Heart right ventricle (tissue), 16 donors: ENCODE measurements at regions not wholly inside any gene's neighbourhood (a gene's known extent, or its start where the extent isn't known, plus 50 kb on each side); places are given as distances from the start of the nearest gene placed in this dataset.

Source experiments
- ATAC-seq, 8 donors: fragments of 200-7000 bp; cut with Tn5 transposase; one replicate each; pipeline ENCODE4 v1.9.1; 2020; ENCODE audit warnings: mild to moderate bottlenecking in 8 of 8, moderate library complexity in 8 of 8, moderate number of reproducible peaks in 1 of 8
- DNase-seq, 2 donors: peaks; one replicate each; pipeline ENCODE4 v3.0.0-alpha.2; 2020
- H3K27ac ChIP-seq, 10 donors: fragments of 200-600 bp; sonication (generic) in 2 of 10; one replicate each; pipeline versions ENCODE4 v1.5.0 to v1.8.0; 2020 to 2022; ENCODE audit warnings: mild to moderate bottlenecking in 3 of 10
- H3K27me3 ChIP-seq, 7 donors: fragments of 200-600 bp; one replicate each; pipeline ENCODE4 v1.8.0; 2021 to 2022; ENCODE audit warnings: mild to moderate bottlenecking in 2 of 7
- H3K36me3 ChIP-seq, 9 donors: fragments of 200-600 bp; sonication (generic) in 1 of 9; one replicate each; pipeline versions ENCODE4 v1.5.0 to v1.8.0; 2020 to 2022; ENCODE audit warnings: mild to moderate bottlenecking in 2 of 9
- H3K4me1 ChIP-seq, 9 donors: fragments of 200-600 bp; sonication (generic) in 1 of 9; one replicate each; pipeline versions ENCODE4 v1.5.0 to v1.8.0; 2020 to 2022; ENCODE audit warnings: mild to moderate bottlenecking in 4 of 9
- H3K4me3 ChIP-seq, 10 donors: fragments of 200-600 bp; sonication (generic) in 2 of 10; one replicate each; pipeline versions ENCODE4 v1.5.0 to v1.8.0; 2020 to 2022; ENCODE audit warnings: mild to moderate bottlenecking in 7 of 10, moderate library complexity in 2 of 10
- H3K9me3 ChIP-seq, 11 donors: fragments of 200-600 bp in 10 of 11; sonication (generic) in 2 of 11; one replicate each; pipeline versions ENCODE4 v1.5.0 to v1.8.0; 2013 to 2022; ENCODE audit warnings: mild to moderate bottlenecking in 2 of 11, control low read depth in 1 of 11, moderate library complexity in 1 of 11
- WGBS, 2 donors: extraction: QIAGEN DNeasy Blood & Tissue Kit; methylation state at CpG; one replicate each; pipeline ENCODE4 v1.1.7; 2013; ENCODE audit warnings: inconsistent platforms in 1 of 2; 5-methylcytosine and 5-hydroxymethylcytosine counted together
- intact Hi-C, 10 donors: fragments of 100-400 bp; cut with DNase I; formaldehyde crosslinking; loops; one replicate each; pipeline versions ENCODE4 v1.11.1 to v1.14.2; 2022
- TF ChIP-seq, protein P1 (sequence below), 9 donors: fragments of 200-600 bp; sonication (generic) in 2 of 9; IDR thresholded peaks; one replicate each; pipeline versions ENCODE4 v1.5.0 to v1.8.0; 2021 to 2022; ENCODE audit warnings: antibody characterized with exemption in 9 of 9, mild to moderate bottlenecking in 5 of 9, moderate library complexity in 1 of 9
- donor health status: Arrhythmogenic right ventricular cardiomyopathy.
- donor health status: ischemic (EF 13 %, LVEDD 7.1; RV severe dilation, severe dysfunction).
- donor health status: healthy with polysubstance abuse.
- donor health status: DM: no; HTN: yes; CAD: no.
- donor health status: DM: no; HTN: no; CAD: no.
- donor health status: ischemic (EF 25% LVEDD 6.9; RV normal size, moderate dysfunction).
- donor health status: ischemic (EF 25% LVEDD 5.7; RV mildly dilated, moderate dysfunction).
- donor health status: healthy.
- donor health status: DM: yes; HTN: yes; CAD: no.
- donor health status: Ischemic cardiomyopathy.
- donor health status: ischemic (EF 35%, LVEDD 5.7; RV mildly dilated, moderate dysfunction).
- donor health status: nonischemic (EF 11% LVEDD 7.7; RV severe dilation, severe dysfunction).
- donor health status: DM: yes; HTN: yes; CAD: no.
- donor health status: PGD.
- donor health status: ischemic (EF 29% LVEDD 5.4; RV normal size, mild dysfunction).
- donor health status: nonischemic (EF 23%, LVEDD 6.1; RV moderate dilation, normal function).

DNA sequence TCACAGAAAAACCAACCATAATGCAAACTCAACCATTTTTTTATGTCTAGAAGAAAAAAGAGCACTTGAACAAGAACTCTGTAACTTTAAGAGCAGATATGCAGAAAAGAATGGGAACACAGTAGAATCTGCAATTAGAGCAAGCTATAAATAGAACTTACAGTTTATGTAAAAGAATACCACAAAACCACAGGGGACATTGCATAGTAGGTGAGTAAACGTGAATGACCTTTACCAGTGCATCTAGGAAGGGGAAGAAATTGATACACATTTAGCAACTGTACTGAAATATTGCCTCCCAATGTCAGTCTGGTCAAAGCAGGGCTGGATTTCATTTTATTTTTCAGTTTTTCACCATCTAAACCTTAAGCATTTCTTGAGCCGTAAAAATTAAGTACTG is 242.2 kb upstream of the EDNRB start:
- Histone ChIP-seq H3K4me1 (peaks cover 0 to 6% (median 0%) of the 10 kb centered on the region in 9 donors), H3K27ac (no peak overlapping the region), H3K9me3 (no peaks in the 10 kb centered on the region), H3K27me3 (no peaks in the 10 kb centered on the region), H3K4me3 (no peak overlapping the region), H3K36me3 (no peaks in the 10 kb centered on the region)
- 40 to 58% methylated on average over 2 of the region's 2 CpGs for WGBS, 2 donors
- ATAC-seq (no peak), DNase-seq (no peak)
- TF ChIP-seq, protein P1, sequence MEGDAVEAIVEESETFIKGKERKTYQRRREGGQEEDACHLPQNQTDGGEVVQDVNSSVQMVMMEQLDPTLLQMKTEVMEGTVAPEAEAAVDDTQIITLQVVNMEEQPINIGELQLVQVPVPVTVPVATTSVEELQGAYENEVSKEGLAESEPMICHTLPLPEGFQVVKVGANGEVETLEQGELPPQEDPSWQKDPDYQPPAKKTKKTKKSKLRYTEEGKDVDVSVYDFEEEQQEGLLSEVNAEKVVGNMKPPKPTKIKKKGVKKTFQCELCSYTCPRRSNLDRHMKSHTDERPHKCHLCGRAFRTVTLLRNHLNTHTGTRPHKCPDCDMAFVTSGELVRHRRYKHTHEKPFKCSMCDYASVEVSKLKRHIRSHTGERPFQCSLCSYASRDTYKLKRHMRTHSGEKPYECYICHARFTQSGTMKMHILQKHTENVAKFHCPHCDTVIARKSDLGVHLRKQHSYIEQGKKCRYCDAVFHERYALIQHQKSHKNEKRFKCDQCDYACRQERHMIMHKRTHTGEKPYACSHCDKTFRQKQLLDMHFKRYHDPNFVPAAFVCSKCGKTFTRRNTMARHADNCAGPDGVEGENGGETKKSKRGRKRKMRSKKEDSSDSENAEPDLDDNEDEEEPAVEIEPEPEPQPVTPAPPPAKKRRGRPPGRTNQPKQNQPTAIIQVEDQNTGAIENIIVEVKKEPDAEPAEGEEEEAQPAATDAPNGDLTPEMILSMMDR (IDR thresholded peaks at IDR 0.05) = no peak
- intact Hi-C loops = no loop called here

DNA sequence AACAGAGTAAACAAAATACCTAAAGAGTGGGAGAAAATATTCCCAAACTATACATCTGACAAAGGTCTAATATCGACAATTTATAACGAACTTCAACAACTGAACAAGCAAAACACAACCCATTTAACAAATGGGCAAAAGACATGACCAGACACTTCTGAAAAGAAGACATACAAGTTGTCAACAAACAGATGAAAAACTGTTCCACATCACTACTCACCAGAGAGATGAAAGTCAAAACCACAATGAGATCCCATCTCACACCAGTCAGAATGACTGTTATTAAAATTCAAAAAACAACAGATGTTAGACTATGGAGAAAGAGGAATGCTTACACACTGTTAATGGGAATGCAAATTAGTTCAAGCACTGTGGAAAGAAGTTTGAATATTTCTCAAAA is 233.8 kb upstream of the EDNRB start:
- Histone ChIP-seq H3K27me3 (no peaks in the 10 kb centered on the region), H3K4me1 (no peaks in the 10 kb centered on the region), H3K36me3 (no peaks in the 10 kb centered on the region), H3K4me3 (no peak overlapping the region), H3K27ac (no peak overlapping the region), H3K9me3 (peaks cover 0 to 8% (median 0%) of the 10 kb centered on the region in 11 donors)
- intact Hi-C loops = no loop called here
- ATAC-seq (no peak), DNase-seq (no peak)
- WGBS, 2 donors = 91 to 98% methylated on average over 2 of the region's 2 CpGs
- TF ChIP-seq, protein P1 (IDR thresholded peaks at IDR 0.05) = no peak

DNA sequence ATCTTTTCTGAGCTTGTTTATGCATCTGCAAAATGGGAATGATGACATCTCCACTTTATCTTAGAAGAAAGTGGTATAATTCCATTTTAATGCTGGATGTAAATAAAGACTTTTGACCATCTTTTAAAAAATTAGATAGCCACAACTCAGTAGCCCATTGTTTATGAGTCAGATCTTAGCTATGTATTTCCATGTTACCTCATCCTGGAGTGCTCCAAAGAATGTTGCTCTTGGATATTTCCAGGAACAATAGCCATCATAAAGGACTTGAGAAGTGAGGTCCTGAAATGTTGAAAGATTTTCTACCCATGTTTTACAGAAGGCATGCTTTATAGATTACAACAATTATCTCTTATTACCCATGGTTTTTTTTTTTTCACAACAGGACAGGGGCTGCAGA is 229.3 kb upstream of the EDNRB start:
- H3K27ac ChIP-seq = no peak overlapping the region
- peaks cover 0 to 16% (median 0%) of the 10 kb centered on the region in 7 donors for H3K27me3 ChIP-seq
- DNase-seq = no peak
- TF ChIP-seq, protein P1 (IDR thresholded peaks at IDR 0.05) = no peak
- H3K4me1 ChIP-seq = no peaks in the 10 kb centered on the region
- H3K9me3 ChIP-seq = peaks cover 0 to 7% (median 0%) of the 10 kb centered on the region in 11 donors
- intact Hi-C loops = no loop called here
- no peak for ATAC-seq
- no peak overlapping the region for H3K4me3 ChIP-seq
- H3K36me3 ChIP-seq = no peaks in the 10 kb centered on the region

DNA sequence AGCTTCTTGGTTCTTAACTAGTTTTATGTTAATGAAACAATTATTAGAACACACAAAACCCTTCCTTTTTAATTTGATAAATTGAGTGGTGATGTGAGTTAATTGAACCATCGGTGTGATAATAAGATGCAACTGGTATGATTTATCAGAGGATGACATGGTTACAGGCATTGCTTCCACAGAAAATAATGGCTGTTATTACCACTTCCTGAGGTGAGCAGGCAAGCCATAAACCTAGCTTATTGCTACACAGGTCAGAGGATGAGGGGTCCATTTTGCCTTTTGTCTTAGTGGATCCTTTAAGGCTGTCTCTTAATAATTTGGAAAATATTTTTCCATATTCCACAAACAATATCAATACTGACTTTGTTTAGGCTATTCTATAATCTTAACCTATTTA is 226.6 kb upstream of the EDNRB start:
- no peaks in the 10 kb centered on the region for H3K9me3 ChIP-seq
- no peak overlapping the region for H3K27ac ChIP-seq
- peaks cover 0 to 18% (median 0%) of the 10 kb centered on the region in 7 donors for H3K27me3 ChIP-seq
- H3K4me1 ChIP-seq = no peaks in the 10 kb centered on the region
- WGBS, 2 donors = 33 to 90% methylated on average over 1 of the region's 1 CpG
- TF ChIP-seq, protein P1 (IDR thresholded peaks at IDR 0.05) = no peak
- ATAC-seq = no peak
- no peak overlapping the region for H3K4me3 ChIP-seq
- no peak for DNase-seq
- no peaks in the 10 kb centered on the region for H3K36me3 ChIP-seq
- intact Hi-C loops = no loop called here
